ENCODE measurements at regions not wholly inside any gene's neighbourhood (a gene's known extent, or its start where the extent isn't known, plus 50 kb on each side); places are given as distances from the start of the nearest gene placed in this dataset.

GRCh38 chr13:54913668-54914067 lies 1885.1 kb downstream of the OLFM4 start:
- no peak for DNase-seq (ENCODE audit: low read depth, low spot score)
- Mint-ChIP-seq H3K4me1 (no peaks in the 10 kb centered on the region), H3K27ac (ENCODE audit: unreplicated experiment) (no peak overlapping the region), H3K27me3 (ENCODE audit: low read depth) (no peaks in the 10 kb centered on the region), H3K4me3 (no peak overlapping the region), H3K36me3 (ENCODE audit: low read depth) (no peaks in the 10 kb centered on the region), H3K9me3 (peaks cover 3% of the 10 kb centered on the region)
- TF ChIP-seq, protein P1, sequence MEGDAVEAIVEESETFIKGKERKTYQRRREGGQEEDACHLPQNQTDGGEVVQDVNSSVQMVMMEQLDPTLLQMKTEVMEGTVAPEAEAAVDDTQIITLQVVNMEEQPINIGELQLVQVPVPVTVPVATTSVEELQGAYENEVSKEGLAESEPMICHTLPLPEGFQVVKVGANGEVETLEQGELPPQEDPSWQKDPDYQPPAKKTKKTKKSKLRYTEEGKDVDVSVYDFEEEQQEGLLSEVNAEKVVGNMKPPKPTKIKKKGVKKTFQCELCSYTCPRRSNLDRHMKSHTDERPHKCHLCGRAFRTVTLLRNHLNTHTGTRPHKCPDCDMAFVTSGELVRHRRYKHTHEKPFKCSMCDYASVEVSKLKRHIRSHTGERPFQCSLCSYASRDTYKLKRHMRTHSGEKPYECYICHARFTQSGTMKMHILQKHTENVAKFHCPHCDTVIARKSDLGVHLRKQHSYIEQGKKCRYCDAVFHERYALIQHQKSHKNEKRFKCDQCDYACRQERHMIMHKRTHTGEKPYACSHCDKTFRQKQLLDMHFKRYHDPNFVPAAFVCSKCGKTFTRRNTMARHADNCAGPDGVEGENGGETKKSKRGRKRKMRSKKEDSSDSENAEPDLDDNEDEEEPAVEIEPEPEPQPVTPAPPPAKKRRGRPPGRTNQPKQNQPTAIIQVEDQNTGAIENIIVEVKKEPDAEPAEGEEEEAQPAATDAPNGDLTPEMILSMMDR (conservative IDR thresholded peaks at IDR 0.05), result no peak

DNA sequence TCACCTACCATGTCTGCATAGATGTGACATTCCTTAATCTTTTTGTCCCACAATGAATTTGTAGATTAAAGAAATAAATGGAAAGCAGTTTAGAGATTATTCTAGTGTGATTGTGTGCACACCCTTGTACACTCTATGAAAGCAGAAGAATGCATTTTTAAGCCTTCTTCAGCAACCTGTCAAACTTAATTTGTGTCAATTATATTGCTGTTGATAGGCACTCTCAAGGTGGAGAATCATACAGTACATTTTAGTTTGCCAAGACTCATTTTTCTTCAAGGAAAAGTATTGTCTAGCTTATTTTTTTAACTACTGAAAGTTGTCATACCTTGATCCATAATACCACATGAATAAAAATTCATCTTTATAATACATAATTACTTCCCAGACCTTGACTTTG lies 1898.9 kb downstream of the OLFM4 start:
- H3K9me3 Mint-ChIP-seq, result peaks cover 6% of the 10 kb centered on the region
- H3K27ac Mint-ChIP-seq (ENCODE audit: unreplicated experiment), result no peak overlapping the region
- no peak for DNase-seq (ENCODE audit: low read depth, low spot score)
- H3K27me3 Mint-ChIP-seq (ENCODE audit: low read depth), result no peaks in the 10 kb centered on the region
- peaks cover 3% of the 10 kb centered on the region for H3K36me3 Mint-ChIP-seq (ENCODE audit: low read depth)
- H3K4me3 Mint-ChIP-seq, result no peak overlapping the region
- TF ChIP-seq, protein P1 (conservative IDR thresholded peaks at IDR 0.05), result no peak
- H3K4me1 Mint-ChIP-seq, result no peaks in the 10 kb centered on the region

- H3K9me3 Mint-ChIP-seq, result peaks cover 6% of the 10 kb centered on the region
- H3K4me1 Mint-ChIP-seq, result no peaks in the 10 kb centered on the region
- H3K36me3 Mint-ChIP-seq (ENCODE audit: low read depth), result peaks cover 3% of the 10 kb centered on the region
- TF ChIP-seq, protein P1 (conservative IDR thresholded peaks at IDR 0.05), result no peak
- no peaks in the 10 kb centered on the region for H3K27me3 Mint-ChIP-seq (ENCODE audit: low read depth)
- DNase-seq (ENCODE audit: low read depth, low spot score), result no peak
- no peak overlapping the region for H3K27ac Mint-ChIP-seq (ENCODE audit: unreplicated experiment)
- H3K4me3 Mint-ChIP-seq, result no peak overlapping the region
These were observed 1899.5 kb downstream of the OLFM4 start for GRCh38 chr13:54928071-54928470.

DNA sequence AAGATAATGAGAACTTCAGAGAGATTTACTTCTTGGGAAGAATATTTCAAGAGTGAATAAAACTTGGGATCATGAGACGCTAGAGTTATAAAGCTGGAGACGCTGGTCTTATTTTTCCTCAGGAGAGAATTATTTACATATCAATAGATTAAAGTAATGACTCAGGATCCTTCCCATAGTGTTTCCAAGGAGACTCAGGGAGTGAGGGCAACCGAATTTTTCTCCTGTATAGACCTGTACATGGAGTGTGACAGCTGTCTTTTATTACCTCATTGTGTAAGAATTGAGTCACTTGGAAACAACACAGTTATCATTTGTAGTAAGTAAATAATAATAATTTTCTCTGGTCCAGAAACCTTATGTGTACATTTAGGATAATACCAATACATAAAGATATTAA lies 1905.5 kb downstream of the OLFM4 start:
- TF ChIP-seq, protein P1 (conservative IDR thresholded peaks at IDR 0.05), result no peak
- Mint-ChIP-seq H3K36me3 (ENCODE audit: low read depth) (no peaks in the 10 kb centered on the region), H3K27me3 (ENCODE audit: low read depth) (no peaks in the 10 kb centered on the region), H3K4me1 (peaks cover 12% of the 10 kb centered on the region), H3K27ac (ENCODE audit: unreplicated experiment) (no peak overlapping the region), H3K9me3 (peaks cover 2% of the 10 kb centered on the region), H3K4me3 (no peak overlapping the region)
- DNase-seq (ENCODE audit: low read depth, low spot score), result no peak

DNA sequence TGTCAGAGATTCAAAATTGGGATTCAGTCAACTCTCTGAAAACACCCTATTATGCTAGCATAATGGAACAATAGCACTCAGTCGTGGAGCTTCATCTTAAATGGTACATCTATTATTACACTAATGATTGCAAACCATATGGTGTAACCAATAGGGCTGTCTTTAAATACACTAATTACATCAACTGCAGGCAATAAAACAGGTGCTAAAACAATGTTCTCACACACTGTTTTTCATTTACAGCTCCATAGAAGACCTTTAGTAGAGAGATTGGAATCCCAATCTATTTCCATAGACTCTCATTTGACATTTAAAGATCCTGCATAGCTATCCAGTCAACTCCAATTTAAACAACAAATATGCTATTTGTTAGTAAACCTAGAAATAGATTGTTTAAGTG lies 1917.4 kb downstream of the OLFM4 start:
- Mint-ChIP-seq H3K9me3 (peaks cover 5% of the 10 kb centered on the region), H3K27me3 (ENCODE audit: low read depth) (no peaks in the 10 kb centered on the region), H3K36me3 (ENCODE audit: low read depth) (no peaks in the 10 kb centered on the region), H3K27ac (ENCODE audit: unreplicated experiment) (no peak overlapping the region), H3K4me1 (no peaks in the 10 kb centered on the region), H3K4me3 (no peak overlapping the region)
- TF ChIP-seq, protein P1 (conservative IDR thresholded peaks at IDR 0.05), result no peak
- no peak for DNase-seq (ENCODE audit: low read depth, low spot score)

GRCh38 chr13:54949735-54950134 lies 1921.1 kb downstream of the OLFM4 start:
- TF ChIP-seq, protein P1 (conservative IDR thresholded peaks at IDR 0.05), result no peak
- H3K27ac Mint-ChIP-seq (ENCODE audit: unreplicated experiment), result no peak overlapping the region
- DNase-seq (ENCODE audit: low read depth, low spot score), result no peak
- H3K4me3 Mint-ChIP-seq, result no peak overlapping the region
- no peaks in the 10 kb centered on the region for H3K27me3 Mint-ChIP-seq (ENCODE audit: low read depth)
- peaks cover 5% of the 10 kb centered on the region for H3K9me3 Mint-ChIP-seq
- no peaks in the 10 kb centered on the region for H3K4me1 Mint-ChIP-seq
- H3K36me3 Mint-ChIP-seq (ENCODE audit: low read depth), result no peaks in the 10 kb centered on the region

All from neural crest cell (in vitro differentiated cells).